T-helper 1 cell treated with Interleukin-12 subunit alpha and Interleukin-12 subunit beta and Interleukin-4 antibody, amounts not matched to agents 30 ng/mL and 1 ng/mL, for 36 hours (primary cell): ENCODE measurements at regions not wholly inside any gene's neighbourhood (a gene's known extent, or its start where the extent isn't known, plus 50 kb on each side); places are given as distances from the start of the nearest gene placed in this dataset.

ENCODE experiments used
- intact Hi-C: fragments of 100-400 bp; cut with micrococcal nuclease; formaldehyde crosslinking; loops from one replicate; pipeline ENCODE4 v1.15.1; 2024

DNA sequence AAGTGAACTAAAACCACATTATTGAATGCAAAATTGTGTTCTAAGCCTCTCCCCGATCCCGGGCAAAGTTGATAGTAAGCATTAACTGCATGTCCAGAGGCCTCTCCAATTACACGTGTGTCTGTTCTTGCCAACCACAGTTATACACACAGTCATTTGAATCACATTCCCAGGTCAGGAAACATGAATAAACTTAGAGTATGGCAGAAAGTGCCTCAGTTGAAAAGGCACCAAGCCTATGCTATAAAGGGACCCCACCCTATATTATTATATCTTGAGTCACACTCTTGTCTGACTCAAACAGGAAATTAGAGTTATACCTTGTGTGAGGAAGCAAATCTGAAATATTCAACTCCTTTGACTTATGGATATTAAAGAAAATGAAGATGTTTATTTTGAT lies 128.3 kb upstream of the STXBP6 start:
- intact Hi-C loops, result no loop called here

DNA sequence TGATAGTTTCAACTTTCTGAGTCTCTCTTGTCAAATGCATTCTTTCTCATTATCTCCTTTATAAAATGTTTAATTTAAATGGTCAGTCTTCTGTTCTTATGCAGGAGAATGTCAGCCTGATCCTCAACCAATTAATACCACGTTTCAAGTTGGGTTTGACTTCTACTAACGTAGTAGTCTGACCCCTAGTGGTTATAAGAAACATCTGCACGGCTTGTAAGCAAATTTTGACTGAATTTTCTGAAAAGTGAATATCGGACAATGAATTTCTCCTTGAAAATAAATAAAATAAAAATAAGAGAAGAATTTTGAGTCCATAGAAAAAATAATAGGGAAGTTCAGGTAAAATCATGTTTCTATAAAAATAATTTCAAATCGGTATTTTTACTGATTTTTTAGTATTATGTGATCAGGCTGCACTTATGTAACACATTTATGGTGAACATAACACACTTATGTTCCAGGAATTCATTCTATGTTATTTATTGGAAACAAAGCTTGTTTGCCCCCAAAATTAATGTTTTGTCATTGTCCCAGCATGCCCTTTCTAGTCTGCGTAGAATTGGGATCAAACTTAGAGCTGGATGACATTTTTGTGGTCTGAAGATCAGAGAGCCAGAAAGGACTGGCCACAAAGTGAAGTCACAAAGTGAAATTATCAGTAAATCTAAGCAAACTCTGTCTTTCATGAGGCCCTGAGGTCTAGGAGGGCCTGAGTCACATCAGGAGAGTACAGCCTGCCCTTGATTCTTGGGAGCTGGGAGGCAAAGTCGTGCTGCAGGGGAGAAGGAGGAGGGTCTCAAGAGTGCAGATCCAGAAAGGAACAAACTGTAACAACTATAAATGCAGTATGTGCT lies 101.2 kb upstream of the STXBP6 start:
- intact Hi-C loops, result loop anchor here (1.0 to 2.0 kb wide), 4 partner anchors 345 to 546 kb away; no protein-coding TSS in a partner anchor

- intact Hi-C loops, result loop anchor here (2.0 kb wide), 2 partner anchors 416 to 546 kb away; no protein-coding TSS in a partner anchor
These were observed 100.5 kb upstream of the STXBP6 start for GRCh38 chr14:25150401-25150800.

- intact Hi-C loops, result no loop called here
These were observed 90.5 kb upstream of the STXBP6 start for GRCh38 chr14:25140411-25140810.

DNA sequence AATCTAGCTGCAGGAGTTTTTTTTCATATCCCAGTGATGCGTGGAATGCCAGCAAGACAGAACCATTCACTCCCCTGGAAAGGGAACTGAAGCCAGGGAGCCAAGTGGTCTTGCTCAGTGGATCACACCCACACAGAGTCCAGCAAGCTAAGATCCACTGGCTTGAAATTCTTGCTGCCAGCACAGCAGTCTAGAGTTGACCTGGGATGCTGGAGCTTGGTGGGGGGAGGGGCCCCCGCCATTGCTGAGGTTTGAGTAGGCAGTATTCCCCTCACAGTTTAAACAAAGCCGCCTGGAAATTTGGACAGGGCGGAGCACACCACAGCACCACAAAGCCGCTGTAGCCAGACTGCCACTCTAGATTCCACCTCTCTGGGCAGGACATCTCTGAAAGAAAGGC lies 86.9 kb upstream of the STXBP6 start:
- intact Hi-C loops, result no loop called here

DNA sequence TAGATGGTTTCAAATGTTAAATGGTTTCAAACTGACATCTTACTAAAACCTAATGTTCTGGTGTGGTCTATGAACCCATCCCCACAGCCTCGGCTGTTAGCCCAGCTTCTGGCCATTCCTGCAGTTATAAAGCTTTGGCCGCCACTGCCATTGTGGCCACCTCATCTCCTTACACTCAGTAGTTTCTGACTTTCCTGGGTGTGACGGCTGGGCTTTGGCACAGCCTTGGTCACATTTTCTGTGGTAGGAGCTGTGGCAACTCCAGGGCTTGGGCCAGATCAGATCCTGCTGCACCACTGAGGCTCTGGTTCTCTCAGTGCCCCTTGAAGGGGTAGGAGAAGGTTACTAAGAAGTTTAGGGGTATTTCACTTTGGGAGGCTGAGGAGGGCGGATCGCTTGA lies 84.2 kb upstream of the STXBP6 start:
- intact Hi-C loops, result loop anchor here (5.0 kb wide), 1 partner anchor 527 kb away; the partner anchor contains the start of gene GZMH

- intact Hi-C loops, result loop anchor here (1.0 to 5.0 kb wide), 5 partner anchors 327 to 526 kb away; partner anchors contain the start of gene GZMH
These were observed 82.9 kb upstream of the STXBP6 start for GRCh38 chr14:25132732-25133422.

DNA sequence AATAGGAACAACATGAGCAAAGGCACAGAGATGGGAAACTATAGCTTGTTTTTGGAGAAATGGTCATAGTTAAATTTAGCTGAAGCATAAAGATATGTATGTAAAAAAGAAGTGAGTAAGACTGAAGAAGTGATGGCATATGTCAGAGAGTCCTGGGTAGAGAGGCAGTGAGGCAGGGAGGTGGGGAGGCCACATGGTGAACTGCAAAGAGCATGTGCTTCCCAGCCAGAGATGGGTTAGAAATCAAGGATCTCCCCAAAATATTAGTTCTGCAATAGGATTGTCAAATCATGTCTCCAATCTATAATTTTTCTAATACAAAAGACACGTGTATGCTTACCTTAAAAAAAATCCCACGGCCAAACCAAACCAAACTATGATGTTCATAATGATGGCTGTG lies 82.1 kb upstream of the STXBP6 start:
- intact Hi-C loops, result loop anchor here (1.0 to 5.0 kb wide), 4 partner anchors 397 to 525 kb away; partner anchors contain the start of gene GZMH

- intact Hi-C loops, result no loop called here
These were observed 72.9 kb upstream of the STXBP6 start for GRCh38 chr14:25122843-25123242.

- intact Hi-C loops, result no loop called here
These were observed 72.3 kb upstream of the STXBP6 start for GRCh38 chr14:25122211-25122610.

DNA sequence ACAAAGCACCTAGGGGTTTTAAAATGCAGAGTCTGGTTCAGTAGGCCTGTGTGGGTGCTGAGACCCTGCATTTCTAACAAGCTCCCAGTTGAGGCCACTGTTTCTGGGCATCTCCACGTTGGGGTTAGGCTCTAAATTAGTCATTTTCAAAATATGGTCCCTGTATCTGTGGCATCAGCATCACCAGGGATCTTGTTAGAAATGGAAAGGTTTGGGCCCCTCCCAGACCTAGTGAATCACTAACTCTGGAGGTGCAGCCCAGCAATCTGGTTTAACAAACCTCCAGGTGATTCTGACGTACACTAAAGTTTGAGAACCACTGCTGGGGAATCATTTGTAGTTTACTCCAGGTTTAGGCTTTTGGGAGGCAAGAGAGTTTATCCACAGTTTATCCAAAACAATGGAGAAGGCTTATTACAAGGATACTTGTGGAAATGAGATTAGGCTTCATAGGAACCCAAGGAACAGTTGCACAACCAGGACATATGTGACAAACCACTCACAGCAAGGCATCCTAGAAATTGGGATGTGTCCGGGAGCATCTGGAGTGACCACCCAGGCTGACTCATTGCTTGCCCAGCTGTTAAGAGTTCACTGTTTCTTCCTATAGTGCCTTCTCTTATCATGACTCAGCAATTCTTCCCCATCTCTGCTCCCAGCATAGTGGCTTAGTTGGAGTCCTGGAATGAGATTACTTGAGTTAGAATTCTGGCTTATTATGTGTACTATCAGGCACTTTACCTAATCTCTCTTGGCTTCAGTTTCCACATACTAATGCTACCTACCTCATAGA lies 71.6 kb upstream of the STXBP6 start:
- intact Hi-C loops, result no loop called here

- intact Hi-C loops, result no loop called here
These were observed 70.3 kb upstream of the STXBP6 start for GRCh38 chr14:25120261-25120660.

DNA sequence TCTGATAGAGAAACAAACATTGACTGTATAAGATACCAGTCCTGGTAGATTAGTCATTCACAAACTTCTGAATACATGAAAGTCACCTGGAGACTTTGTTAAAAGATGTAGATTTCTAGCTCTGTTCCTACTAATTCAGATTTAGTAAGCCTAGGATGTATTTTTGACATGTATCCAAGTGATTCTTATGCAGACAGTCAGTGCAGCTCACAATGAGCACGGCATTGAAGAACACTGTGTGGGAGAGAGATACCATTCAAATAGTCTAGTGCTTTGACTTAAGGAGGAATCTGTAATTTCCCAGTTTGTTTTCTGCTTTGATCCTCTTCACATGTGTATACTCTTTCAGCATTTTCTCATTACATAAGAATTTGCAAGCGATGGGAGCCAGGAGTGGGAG lies 68.7 kb upstream of the STXBP6 start:
- intact Hi-C loops, result no loop called here

DNA sequence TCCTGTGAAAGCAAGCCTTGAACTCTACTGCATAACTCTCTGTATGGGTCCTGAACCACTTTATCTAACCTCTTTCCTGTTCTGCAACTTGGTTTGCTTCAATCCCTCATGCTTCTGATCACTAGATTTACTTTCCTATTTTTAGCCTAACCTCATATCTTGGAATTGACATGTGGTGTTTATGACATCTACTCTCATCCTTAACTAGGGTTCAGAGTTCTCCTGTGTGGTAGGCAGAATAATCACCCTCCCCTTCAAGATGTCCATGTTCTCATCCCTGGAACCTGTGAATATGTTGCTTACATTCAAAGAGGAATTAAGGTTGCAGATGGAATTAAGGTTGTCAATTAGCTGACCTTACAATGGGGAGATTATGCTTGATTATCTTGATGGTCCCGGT lies 67.4 kb upstream of the STXBP6 start:
- intact Hi-C loops, result no loop called here

DNA sequence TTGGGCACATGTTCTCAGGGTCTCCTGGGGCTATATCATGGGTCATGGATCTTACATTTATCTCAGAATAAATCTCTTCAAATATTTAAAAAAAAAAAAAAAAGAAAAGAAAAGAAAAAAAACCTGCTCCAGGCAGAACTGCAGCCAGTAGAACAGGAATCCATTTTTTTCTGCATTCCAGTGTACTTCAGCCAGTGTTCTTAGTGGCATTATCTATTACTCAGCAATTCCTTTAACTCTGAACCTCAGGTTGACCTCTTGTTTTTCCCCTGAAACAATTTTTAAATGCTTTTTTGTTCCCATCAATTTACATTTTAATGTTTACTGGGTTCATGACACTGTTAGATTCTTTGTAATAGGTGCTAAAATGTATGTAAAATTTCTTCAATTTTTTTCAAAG lies 66.7 kb upstream of the STXBP6 start:
- intact Hi-C loops, result no loop called here

- intact Hi-C loops, result no loop called here
These were observed 63.4 kb upstream of the STXBP6 start for GRCh38 chr14:25113394-25113793.

DNA sequence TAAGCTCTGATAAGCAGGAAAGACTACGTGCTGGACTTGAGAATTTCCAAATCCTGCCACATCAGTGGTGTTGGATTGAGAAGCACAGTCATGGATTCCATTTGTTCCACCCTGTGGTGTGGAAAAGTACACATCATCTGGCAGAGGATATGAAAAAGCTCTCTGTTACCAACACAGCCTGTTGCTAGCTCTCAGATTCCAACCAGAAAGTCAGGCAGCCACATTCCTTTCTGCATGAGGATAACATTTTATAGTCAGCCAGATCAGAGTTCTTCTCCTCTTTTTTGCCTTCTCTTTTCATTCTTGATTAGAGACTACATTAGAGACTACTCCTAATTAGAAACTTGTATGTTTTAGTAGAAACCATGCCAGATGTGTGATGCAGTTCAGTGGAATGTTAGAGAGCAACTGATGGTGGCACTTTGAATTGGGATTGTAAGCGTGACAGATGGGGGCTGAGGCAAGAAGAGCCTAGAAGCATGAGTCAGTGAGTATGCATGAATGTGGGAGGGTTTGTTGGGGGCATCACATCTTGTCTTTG lies 61.2 kb upstream of the STXBP6 start:
- intact Hi-C loops, result no loop called here

- intact Hi-C loops, result no loop called here
These were observed 60.2 kb upstream of the STXBP6 start for GRCh38 chr14:25110106-25110505.

- intact Hi-C loops, result no loop called here
These were observed 59.0 kb upstream of the STXBP6 start for GRCh38 chr14:25108959-25109358.

- intact Hi-C loops, result no loop called here
These were observed 58.3 kb upstream of the STXBP6 start for GRCh38 chr14:25108291-25108690.

- intact Hi-C loops, result no loop called here
These were observed 53.9 kb upstream of the STXBP6 start for GRCh38 chr14:25103820-25104219.
